ENCODE measurements at regions not wholly inside any gene's neighbourhood (a gene's known extent, or its start where the extent isn't known, plus 50 kb on each side); places are given as distances from the start of the nearest gene placed in this dataset.

DNA sequence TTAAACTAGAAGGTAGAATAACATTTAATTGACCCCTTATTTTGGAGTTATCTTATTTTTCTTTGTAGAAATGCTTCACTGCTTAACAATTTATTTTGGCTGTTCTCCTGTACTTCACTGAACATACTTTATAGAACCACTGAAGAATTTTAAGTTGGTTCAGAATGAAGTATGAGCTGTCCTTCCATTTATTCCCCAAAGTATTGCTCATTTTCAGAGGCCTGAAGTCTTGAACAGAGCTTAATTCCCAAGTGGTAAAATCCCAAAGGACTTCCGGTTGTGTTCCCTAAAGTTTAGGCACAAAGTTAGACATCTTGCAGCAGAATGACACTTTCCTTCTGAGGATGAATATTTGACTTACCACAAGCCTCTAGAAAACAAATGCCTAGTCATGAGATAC, 233.3 kb downstream of the TINAG start:
- H4K8ac ChIP-seq (replicated peaks; ENCODE audit: insufficient read length, low read depth, low read length) = no peak overlapping the region
- no peak overlapping the region for H3K23ac ChIP-seq (ENCODE audit: insufficient read length, low read depth, low read length)
- H3K4ac ChIP-seq (ENCODE audit: low read depth, low read length) = no peak overlapping the region
- no peaks in the 10 kb centered on the region for H3K4me1 Mint-ChIP-seq
- H3K4me1 ChIP-seq (ENCODE audit: insufficient read depth, low read length) = no peaks in the 10 kb centered on the region
- H2AK5ac ChIP-seq (ENCODE audit: insufficient read length, low read length) = no peak overlapping the region
- H2BK20ac ChIP-seq (ENCODE audit: low read depth, low read length, poor library complexity, severe bottlenecking) = no peak overlapping the region
- H2AFZ ChIP-seq (ENCODE audit: low read length) = no peak overlapping the region
- no peak overlapping the region for H4K5ac ChIP-seq (ENCODE audit: insufficient read length, low read depth, low read length)
- no peaks in the 10 kb centered on the region for H3K27me3 Mint-ChIP-seq (ENCODE audit: low read depth)
- no peak overlapping the region for H3K9ac ChIP-seq (ENCODE audit: extremely low read depth, insufficient read length, low read length)
- no peaks in the 10 kb centered on the region for H3K79me1 ChIP-seq (ENCODE audit: insufficient read depth, low read depth, low read length, poor library complexity, severe bottlenecking)
- H3T11ph ChIP-seq (ENCODE audit: low read length) = no peak overlapping the region
- no peak overlapping the region for H3K14ac ChIP-seq (ENCODE audit: insufficient read depth, low read length)
- no peaks in the 10 kb centered on the region for H4K20me1 ChIP-seq (ENCODE audit: control insufficient read depth, insufficient read depth, insufficient read length)
- H3K4me2 ChIP-seq (ENCODE audit: insufficient read depth, insufficient read length, low read length) = no peak overlapping the region
- no peak overlapping the region for H3K4me3 Mint-ChIP-seq
- no peak overlapping the region for H2BK12ac ChIP-seq (ENCODE audit: insufficient read length, low read depth, low read length)
- WGBS (ENCODE audit: extremely low coverage, insufficient read length, low lambda C conversion rate) = no CpG with 5 or more reads among the region's 1 CpG
- no peak for DNase-seq
- H3K27me3 ChIP-seq (ENCODE audit: insufficient read depth, low read length) = no peaks in the 10 kb centered on the region
- H2BK5ac ChIP-seq (ENCODE audit: insufficient read length, low read length) = no peak overlapping the region
- TF ChIP-seq, protein P1, sequence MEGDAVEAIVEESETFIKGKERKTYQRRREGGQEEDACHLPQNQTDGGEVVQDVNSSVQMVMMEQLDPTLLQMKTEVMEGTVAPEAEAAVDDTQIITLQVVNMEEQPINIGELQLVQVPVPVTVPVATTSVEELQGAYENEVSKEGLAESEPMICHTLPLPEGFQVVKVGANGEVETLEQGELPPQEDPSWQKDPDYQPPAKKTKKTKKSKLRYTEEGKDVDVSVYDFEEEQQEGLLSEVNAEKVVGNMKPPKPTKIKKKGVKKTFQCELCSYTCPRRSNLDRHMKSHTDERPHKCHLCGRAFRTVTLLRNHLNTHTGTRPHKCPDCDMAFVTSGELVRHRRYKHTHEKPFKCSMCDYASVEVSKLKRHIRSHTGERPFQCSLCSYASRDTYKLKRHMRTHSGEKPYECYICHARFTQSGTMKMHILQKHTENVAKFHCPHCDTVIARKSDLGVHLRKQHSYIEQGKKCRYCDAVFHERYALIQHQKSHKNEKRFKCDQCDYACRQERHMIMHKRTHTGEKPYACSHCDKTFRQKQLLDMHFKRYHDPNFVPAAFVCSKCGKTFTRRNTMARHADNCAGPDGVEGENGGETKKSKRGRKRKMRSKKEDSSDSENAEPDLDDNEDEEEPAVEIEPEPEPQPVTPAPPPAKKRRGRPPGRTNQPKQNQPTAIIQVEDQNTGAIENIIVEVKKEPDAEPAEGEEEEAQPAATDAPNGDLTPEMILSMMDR (conservative IDR thresholded peaks at IDR 0.05) = no peak
- H3K9me3 Mint-ChIP-seq = no peaks in the 10 kb centered on the region; a peak in 1 of 5 replicates
- no peaks in the 10 kb centered on the region for H3K9me3 ChIP-seq (ENCODE audit: control insufficient read depth, low read depth, low read length)
- no peak overlapping the region for H3K18ac ChIP-seq (ENCODE audit: insufficient read length, low read depth, low read length)
- H3K27ac ChIP-seq (ENCODE audit: insufficient read length, low read depth, low read length) = no peak overlapping the region
- H3K36me3 Mint-ChIP-seq (ENCODE audit: insufficient read depth in 1 of 3, low read depth in 3 of 3) = no peaks in the 10 kb centered on the region; a peak in 1 of 7 replicates
- H3K79me2 ChIP-seq (ENCODE audit: insufficient read depth, low read length) = no peaks in the 10 kb centered on the region
- no peak overlapping the region for H3K56ac ChIP-seq (ENCODE audit: insufficient read length, low read depth, low read length)
- no peak overlapping the region for H4K91ac ChIP-seq (ENCODE audit: insufficient read length, low read depth, low read length)
- H2BK15ac ChIP-seq (ENCODE audit: low read depth, low read length) = no peak overlapping the region
- H3K23me2 ChIP-seq (ENCODE audit: insufficient read length, low read depth, low read length, poor library complexity, severe bottlenecking) = no peaks in the 10 kb centered on the region
- no peak overlapping the region for H2BK120ac ChIP-seq (ENCODE audit: low read depth, low read length, poor library complexity, severe bottlenecking)
- no peak overlapping the region for H3K27ac Mint-ChIP-seq

Data from H9 (cell line).